Tibial nerve (tissue), 4 donors: ENCODE measurements at regions not wholly inside any gene's neighbourhood (a gene's known extent, or its start where the extent isn't known, plus 50 kb on each side); places are given as distances from the start of the nearest gene placed in this dataset.

Source experiments
- DNase-seq, 2 donors: peaks; one replicate each; pipeline ENCODE4 v3.0.0-alpha.2; 2019; ENCODE audit warnings: low spot score in 2 of 2
- H3K27ac ChIP-seq, 4 donors: fragments of 200-600 bp; sonication (generic) in 3 of 4; one replicate each; pipeline ENCODE4 v1.5.1; 2017 to 2019; ENCODE audit warnings: mild to moderate bottlenecking in 1 of 4
- H3K27me3 ChIP-seq, 2 donors: fragments of 200-600 bp; sonication (generic) in 1 of 2; one replicate each; pipeline versions ENCODE4 v1.5.1 to v1.6.0; 2017 to 2019
- H3K36me3 ChIP-seq, 3 donors: fragments of 200-600 bp; sonication (generic); one replicate each; pipeline ENCODE4 v1.5.1; 2018 to 2019
- H3K4me1 ChIP-seq, 4 donors: fragments of 200-600 bp; sonication (generic) in 3 of 4; one replicate each; pipeline ENCODE4 v1.5.1; 2017 to 2019
- H3K4me3 ChIP-seq, 4 donors: fragments of 200-600 bp; sonication (generic) in 3 of 4; one replicate each; pipeline ENCODE4 v1.5.1; 2017 to 2019; ENCODE audit warnings: mild to moderate bottlenecking in 1 of 4, moderate library complexity in 1 of 4
- H3K9me3 ChIP-seq, 4 donors: fragments of 200-600 bp; sonication (generic) in 3 of 4; one replicate each; pipeline ENCODE4 v1.5.1; 2017 to 2019
- CTCF ChIP-seq, 5 experiments: fragments of 200-600 bp in 3 of 5; fragments of 450-650 bp in 2 of 5; sonication (generic) in 3 of 5; IDR thresholded peaks; one replicate each; pipeline ENCODE4 v1.5.1; 2016 to 2019; ENCODE audit warnings: antibody characterized with exemption in 5 of 5, mild to moderate bottlenecking in 3 of 5, moderate library complexity in 2 of 5
- EP300 ChIP-seq, 2 donors: sonication (generic); formaldehyde crosslinking; IDR thresholded peaks; one replicate each; pipeline ENCODE4 v1.6.1; 2017; ENCODE audit warnings: antibody characterized with exemption in 2 of 2, mild to moderate bottlenecking in 1 of 2
- POLR2A ChIP-seq, 2 donors: fragments of 450-650 bp; IDR thresholded peaks; one replicate each; pipeline ENCODE4 v1.6.1; 2017; ENCODE audit warnings: antibody characterized with exemption in 2 of 2, mild to moderate bottlenecking in 2 of 2, moderate library complexity in 2 of 2
- WGBS, 2 donors: methylation state at CpG; one replicate each; pipeline ENCODE4 v1.1.5; 2018; 5-methylcytosine and 5-hydroxymethylcytosine counted together

- Histone ChIP-seq H3K4me1 (no peaks in the 10 kb centered on the region), H3K4me3 (no peak overlapping the region), H3K27ac (no peak overlapping the region), H3K36me3 (no peaks in the 10 kb centered on the region), H3K9me3 (no peaks in the 10 kb centered on the region), H3K27me3 (no peaks in the 10 kb centered on the region)
- no peak for DNase-seq
- WGBS, 2 donors: 84 to 100% methylated on average over 2 of the region's 2 CpGs
- no peak for TF ChIP-seq POLR2A (IDR thresholded peaks at IDR 0.05)
- TF ChIP-seq EP300 (IDR thresholded peaks at IDR 0.05): no peak
- TF ChIP-seq CTCF (IDR thresholded peaks at IDR 0.05): no peak
These were observed 86.3 kb downstream of the LHX9 start for GRCh38 chr1:198003468-198003867.

GRCh38 chr1:198007011-198007410 is 89.8 kb downstream of the LHX9 start:
- WGBS, 2 donors: 86 to 94% methylated on average over 1 of the region's 1 CpG
- Histone ChIP-seq H3K27me3 (no peaks in the 10 kb centered on the region), H3K36me3 (no peaks in the 10 kb centered on the region), H3K9me3 (peaks cover 0 to 4% (median 0%) of the 10 kb centered on the region in 4 donors), H3K4me1 (no peaks in the 10 kb centered on the region), H3K27ac (no peak overlapping the region), H3K4me3 (no peak overlapping the region)
- no peak for DNase-seq
- TF ChIP-seq CTCF (IDR thresholded peaks at IDR 0.05) (no peak), EP300 (IDR thresholded peaks at IDR 0.05) (no peak), POLR2A (IDR thresholded peaks at IDR 0.05) (no peak)

GRCh38 chr1:198007687-198008607 is 90.8 kb downstream of the LHX9 start:
- DNase-seq: no peak
- Histone ChIP-seq H3K36me3 (no peaks in the 10 kb centered on the region), H3K9me3 (peaks cover 0 to 4% (median 0%) of the 10 kb centered on the region in 4 donors), H3K4me3 (no peak overlapping the region), H3K27me3 (no peaks in the 10 kb centered on the region), H3K4me1 (no peaks in the 10 kb centered on the region), H3K27ac (no peak overlapping the region)
- TF ChIP-seq CTCF (IDR thresholded peaks at IDR 0.05) (no peak), POLR2A (IDR thresholded peaks at IDR 0.05) (no peak), EP300 (IDR thresholded peaks at IDR 0.05) (no peak)
- 57 to 65% methylated on average over 5 of the region's 5 CpGs for WGBS, 2 donors

GRCh38 chr1:198014355-198014754 is 97.2 kb downstream of the LHX9 start:
- Histone ChIP-seq H3K27ac (no peak overlapping the region), H3K4me1 (no peaks in the 10 kb centered on the region), H3K36me3 (no peaks in the 10 kb centered on the region), H3K4me3 (no peak overlapping the region), H3K9me3 (peaks cover 0 to 4% (median 0%) of the 10 kb centered on the region in 4 donors), H3K27me3 (no peaks in the 10 kb centered on the region)
- TF ChIP-seq CTCF (IDR thresholded peaks at IDR 0.05) (no peak), EP300 (IDR thresholded peaks at IDR 0.05) (no peak), POLR2A (IDR thresholded peaks at IDR 0.05) (no peak)
- 69 to 78% methylated on average over 1 of the region's 1 CpG for WGBS, 2 donors
- DNase-seq: no peak

GRCh38 chr1:198015309-198015708 is 98.1 kb downstream of the LHX9 start:
- Histone ChIP-seq H3K27ac (no peak overlapping the region), H3K27me3 (no peaks in the 10 kb centered on the region), H3K9me3 (no peaks in the 10 kb centered on the region), H3K4me3 (no peak overlapping the region), H3K36me3 (no peaks in the 10 kb centered on the region), H3K4me1 (no peaks in the 10 kb centered on the region)
- no peak for TF ChIP-seq EP300 (IDR thresholded peaks at IDR 0.05)
- no peak for TF ChIP-seq CTCF (IDR thresholded peaks at IDR 0.05)
- no peak for TF ChIP-seq POLR2A (IDR thresholded peaks at IDR 0.05)
- DNase-seq: no peak
